HEK293 (cell line): ENCODE measurements at regions not wholly inside any gene's neighbourhood (a gene's known extent, or its start where the extent isn't known, plus 50 kb on each side); places are given as distances from the start of the nearest gene placed in this dataset.

Experiments used
- CTCF ChIA-PET: fragments of 350-600 bp; formaldehyde crosslinking; extraction: SDS; loops from one replicate; lab custom pipeline; 2021; ENCODE audit warnings: antibody characterized with exemption; lab: Yijun Ruan, JAX
- POLR2A ChIA-PET: fragments of 300-600 bp; formaldehyde crosslinking; extraction: SDS; loops from one replicate; lab custom pipeline; 2020; ENCODE audit warnings: antibody characterized with exemption, inconsistent platforms; lab: Yijun Ruan, JAX
- H3K27ac ChIP-seq: fragments of 200-500 bp; sonication (Bioruptor generic); 2 replicates; pipeline ENCODE4 v1.5.1; 2014; ENCODE audit warnings: low read depth, low read length, control low read depth, inconsistent platforms; ENCODE audit errors: extremely low read depth
- H3K36me3 ChIP-seq, 2 experiments: fragments of 200-500 bp in 1 of 2; sonication (Bioruptor generic) in 1 of 2; 1 replicate in 1 of 2; 2 replicates in 1 of 2; pipeline ENCODE4 v1.5.1; 2014 to 2017; ENCODE audit warnings: inconsistent platforms in 2 of 2, low read length in 2 of 2; ENCODE audit not compliant: control insufficient read depth in 2 of 2, insufficient read depth in 1 of 2
- H3K4me1 ChIP-seq: fragments of 200-500 bp; sonication (Bioruptor generic); 2 replicates; pipeline ENCODE4 v1.5.1; 2014; ENCODE audit warnings: mild to moderate bottlenecking, low read length, inconsistent platforms; ENCODE audit not compliant: control insufficient read depth, insufficient read depth
- H3K4me3 ChIP-seq: 2 replicates; pipeline ENCODE4 v1.5.1; 2011; ENCODE audit warnings: low read depth, mild to moderate bottlenecking, control low read depth, low read length, moderate library complexity
- H3K9me3 ChIP-seq: fragments of 200-500 bp; sonication (Bioruptor generic); 2 replicates; pipeline ENCODE4 v1.5.1; 2014; ENCODE audit warnings: low read depth, low read length, inconsistent platforms; ENCODE audit not compliant: control insufficient read depth, insufficient read depth
- BCL11A ChIP-seq: fragments of 450-650 bp; formaldehyde crosslinking; IDR thresholded peaks from 2 replicates; pipeline ENCODE4 v1.5.1; 2016; ENCODE audit warnings: low read depth, missing biosample characterization, missing genetic modification characterization
- GLI2 ChIP-seq: fragments of 450-650 bp; formaldehyde crosslinking; IDR thresholded peaks from 2 replicates; pipeline ENCODE4; 2017; ENCODE audit warnings: missing biosample characterization, missing genetic modification characterization, low read depth, borderline replicate concordance
- GLIS2 ChIP-seq: fragments of 450-650 bp; formaldehyde crosslinking; IDR thresholded peaks from 2 replicates; pipeline ENCODE4 v1.5.1; 2016; ENCODE audit warnings: missing biosample characterization, missing genetic modification characterization
- OVOL3 ChIP-seq: fragments of 450-650 bp; formaldehyde crosslinking; IDR thresholded peaks from 2 replicates; pipeline ENCODE4 v1.5.1; 2016; ENCODE audit warnings: missing biosample characterization, missing genetic modification characterization
- TRIM28 ChIP-seq: IDR thresholded peaks from 2 replicates; pipeline ENCODE4 v1.6.1; 2011; ENCODE audit warnings: low read length, control low read depth, borderline replicate concordance
- YY2 ChIP-seq: fragments of 450-650 bp; formaldehyde crosslinking; IDR thresholded peaks from 2 replicates; pipeline ENCODE4 v1.5.1; 2016; ENCODE audit warnings: missing biosample characterization, missing genetic modification characterization
- ZBTB1 ChIP-seq: fragments of 450-650 bp; formaldehyde crosslinking; IDR thresholded peaks from 2 replicates; pipeline ENCODE4 v1.5.1; 2016; ENCODE audit warnings: missing biosample characterization, missing genetic modification characterization
- ZBTB11 ChIP-seq: fragments of 450-650 bp; formaldehyde crosslinking; conservative IDR thresholded peaks from 2 replicates; pipeline ENCODE4 v1.5.1; 2016; ENCODE audit warnings: low read depth, missing biosample characterization, missing genetic modification characterization
- ZBTB7A ChIP-seq: fragments of 450-650 bp; formaldehyde crosslinking; IDR thresholded peaks from 2 replicates; pipeline ENCODE4 v1.5.1; 2016; ENCODE audit warnings: low read depth, missing biosample characterization, missing genetic modification characterization
- ZNF169 ChIP-seq: fragments of 450-650 bp; formaldehyde crosslinking; IDR thresholded peaks from 2 replicates; pipeline ENCODE4 v1.5.1; 2016; ENCODE audit warnings: missing biosample characterization, missing genetic modification characterization
- ZNF175 ChIP-seq: fragments of 450-650 bp; formaldehyde crosslinking; IDR thresholded peaks from 2 replicates; pipeline ENCODE4 v1.5.1; 2016; ENCODE audit warnings: missing biosample characterization, missing genetic modification characterization
- ZNF19 ChIP-seq: fragments of 450-650 bp; formaldehyde crosslinking; IDR thresholded peaks from 2 replicates; pipeline ENCODE4; 2016; ENCODE audit warnings: missing biosample characterization, missing genetic modification characterization, low read depth
- ZNF211 ChIP-seq: fragments of 450-650 bp; formaldehyde crosslinking; IDR thresholded peaks from 2 replicates; pipeline ENCODE4 v1.5.1; 2016; ENCODE audit warnings: low read depth, missing biosample characterization, missing genetic modification characterization
- ZNF24 ChIP-seq: fragments of 450-650 bp; formaldehyde crosslinking; IDR thresholded peaks from 2 replicates; pipeline ENCODE4 v1.5.1; 2016; ENCODE audit warnings: missing biosample characterization, missing genetic modification characterization
- ZNF266 ChIP-seq: fragments of 450-650 bp; formaldehyde crosslinking; IDR thresholded peaks from 2 replicates; pipeline ENCODE4 v1.5.1; 2016; ENCODE audit warnings: missing biosample characterization, missing genetic modification characterization, low read depth
- ZNF335 ChIP-seq: fragments of 450-650 bp; formaldehyde crosslinking; conservative IDR thresholded peaks from 2 replicates; pipeline ENCODE4 v1.5.1; 2016; ENCODE audit warnings: missing biosample characterization, missing genetic modification characterization
- ZNF398 ChIP-seq: fragments of 450-650 bp; formaldehyde crosslinking; IDR thresholded peaks from 2 replicates; pipeline ENCODE4 v1.5.1; 2017; ENCODE audit warnings: missing biosample characterization, missing genetic modification characterization
- ZNF423 ChIP-seq: fragments of 450-650 bp; formaldehyde crosslinking; IDR thresholded peaks from 2 replicates; pipeline ENCODE4 v1.5.1; 2016; ENCODE audit warnings: missing biosample characterization, missing genetic modification characterization
- ZNF473 ChIP-seq: fragments of 450-650 bp; formaldehyde crosslinking; IDR thresholded peaks from 2 replicates; pipeline ENCODE4 v1.5.1; 2017; ENCODE audit warnings: missing biosample characterization, missing genetic modification characterization
- ZNF521 ChIP-seq: fragments of 450-650 bp; formaldehyde crosslinking; IDR thresholded peaks from 2 replicates; pipeline ENCODE4 v1.5.1; 2017; ENCODE audit warnings: missing biosample characterization, mild to moderate bottlenecking, missing genetic modification characterization
- ZNF692 ChIP-seq: fragments of 450-650 bp; formaldehyde crosslinking; IDR thresholded peaks from 2 replicates; pipeline ENCODE4 v1.5.1; 2016; ENCODE audit warnings: missing biosample characterization, missing genetic modification characterization
- ZNF704 ChIP-seq: fragments of 450-650 bp; formaldehyde crosslinking; IDR thresholded peaks from 2 replicates; pipeline ENCODE4 v1.5.1; 2016; ENCODE audit warnings: missing biosample characterization, missing genetic modification characterization
- ZSCAN18 ChIP-seq: fragments of 450-650 bp; formaldehyde crosslinking; IDR thresholded peaks from 2 replicates; pipeline ENCODE4 v1.5.1; 2016; ENCODE audit warnings: missing biosample characterization, missing genetic modification characterization

- no peak for TF ChIP-seq ZNF398 (tag by site-specific recombination)
Measured at GRCh38 chr16:49052846-49053245, 228.8 kb downstream of the CBLN1 start (continued).

- POLR2A ChIA-PET: no interaction called here
Measured at GRCh38 chr16:49051576-49051975, 230.1 kb downstream of the CBLN1 start.

GRCh38 chr16:49050607-49051006, 231.0 kb downstream of the CBLN1 start:
- no peak overlapping the region for H3K27ac ChIP-seq
- POLR2A ChIA-PET: no interaction called here
- no peak overlapping the region for H3K4me3 ChIP-seq
- H3K36me3 ChIP-seq: no peaks in the 10 kb centered on the region
- TF ChIP-seq ZNF423 (tag by site-specific recombination): no peak
- no peak for TF ChIP-seq ZNF473 (tag by site-specific recombination)
- TF ChIP-seq ZBTB1: no peak
- TF ChIP-seq YY2 (tag by site-specific recombination): no peak
- TF ChIP-seq ZNF266 (tag by site-specific recombination): no peak
- TF ChIP-seq ZNF692: no peak
- TF ChIP-seq TRIM28: no peak
- TF ChIP-seq OVOL3: no peak
- no peak for TF ChIP-seq ZNF335 (tag by site-specific recombination)
- no peak for TF ChIP-seq ZNF19 (tag by site-specific recombination)
- no peak for TF ChIP-seq ZNF169 (tag by site-specific recombination)
- TF ChIP-seq ZSCAN18 (tag by site-specific recombination): no peak
- TF ChIP-seq ZNF211 (tag by site-specific recombination): no peak
- no peak for TF ChIP-seq ZNF175 (tag by site-specific recombination)
- TF ChIP-seq GLI2 (tag by site-specific recombination): no peak
- no peaks in the 10 kb centered on the region for H3K9me3 ChIP-seq
- H3K4me1 ChIP-seq: no peaks in the 10 kb centered on the region
- CTCF ChIA-PET: interaction anchor here (0.7 kb wide), 1 partner anchor 319 kb away, joined by 3 read pairs; no protein-coding TSS in a partner anchor

More at GRCh38 chr16:49051576-49051975, 230.1 kb downstream of the CBLN1 start:
- H3K4me1 ChIP-seq: no peaks in the 10 kb centered on the region
- TF ChIP-seq ZNF266 (tag by site-specific recombination) (no peak), ZBTB11 (tag by site-specific recombination) (no peak), ZBTB1 (no peak), GLIS2 (tag by site-specific recombination) (no peak), ZBTB7A (no peak), BCL11A (tag by site-specific recombination) (no peak), ZNF704 (tag by site-specific recombination) (no peak), ZNF24 (tag by site-specific recombination) (no peak), ZNF521 (no peak)
- TF ChIP-seq, all 188 proteins: peak for 0
- H3K4me3 ChIP-seq: no peak overlapping the region
- no peak overlapping the region for H3K27ac ChIP-seq
- CTCF ChIA-PET: interaction anchor here (0.7 kb wide), 1 partner anchor 318 kb away, joined by 3 read pairs; no protein-coding TSS in a partner anchor
- H3K36me3 ChIP-seq: no peaks in the 10 kb centered on the region
- no peaks in the 10 kb centered on the region for H3K9me3 ChIP-seq
